ENCODE measurements at regions not wholly inside any gene's neighbourhood (a gene's known extent, or its start where the extent isn't known, plus 50 kb on each side); places are given as distances from the start of the nearest gene placed in this dataset.

- no peak for TF ChIP-seq CTCF (IDR thresholded peaks at IDR 0.05; ENCODE audit: insufficient read depth, low read length, poor library complexity, severe bottlenecking)
- TF ChIP-seq EZH2phosphoT487 (conservative IDR thresholded peaks at IDR 0.05; ENCODE audit: low read length), result no peak
Observed at GRCh38 chr2:163210430-163210918, 371.9 kb upstream of the KCNH7 start.
